Activated T-helper 1 cell treated with anti-CD3 and anti-CD28 coated beads, Interleukin-12 subunit alpha, Interleukin-12 subunit beta, Interleukin-2, Interleukin-4 antibody, amounts not matched to agents 30 ng/mL and 10 ng/mL and 1 ng/mL, durations not matched to agents 14 hours and 24 hours and 36 hours (primary cell): ENCODE measurements at regions not wholly inside any gene's neighbourhood (a gene's known extent, or its start where the extent isn't known, plus 50 kb on each side); places are given as distances from the start of the nearest gene placed in this dataset.

Experiments
- DNase-seq: peaks from one replicate; pipeline ENCODE4 v3.0.0; 2021; ENCODE audit warnings: low spot score
- H3K27ac Mint-ChIP-seq: one replicate; pipeline ENCODE4 v1.8.0; 2021; ENCODE audit warnings: mild to moderate bottlenecking, mixed read lengths
- H3K27me3 Mint-ChIP-seq: one replicate; pipeline ENCODE4 v1.8.0; 2022; ENCODE audit warnings: mild to moderate bottlenecking, moderate library complexity, mixed read lengths; ENCODE audit not compliant: insufficient read depth
- H3K36me3 Mint-ChIP-seq: one replicate; pipeline ENCODE4 v1.8.0; 2021; ENCODE audit warnings: low read depth, mixed read lengths
- H3K4me1 Mint-ChIP-seq: one replicate; pipeline ENCODE4 v1.8.0; 2021; ENCODE audit warnings: low read depth, mixed read lengths
- H3K4me3 Mint-ChIP-seq: one replicate; pipeline ENCODE4 v1.8.0; 2021; ENCODE audit warnings: mild to moderate bottlenecking, moderate library complexity, mixed read lengths
- H3K9me3 Mint-ChIP-seq: one replicate; pipeline ENCODE4 v1.8.0; 2021; ENCODE audit warnings: mixed read lengths
- intact Hi-C: fragments of 100-400 bp; cut with micrococcal nuclease; formaldehyde crosslinking; loops from one replicate; pipeline ENCODE4 v1.15.1; 2024

GRCh38 chr9:16090907-16091629, 538.2 kb downstream of the CCDC171 start:
- no peak for DNase-seq
- Mint-ChIP-seq H3K36me3 (no peaks in the 10 kb centered on the region), H3K27me3 (peaks cover 2% of the 10 kb centered on the region), H3K4me1 (no peaks in the 10 kb centered on the region), H3K27ac (no peak overlapping the region), H3K9me3 (peaks cover 7% of the 10 kb centered on the region), H3K4me3 (no peak overlapping the region)
- intact Hi-C loops = no loop called here

- Mint-ChIP-seq H3K27me3 (peaks cover 2% of the 10 kb centered on the region), H3K4me3 (no peak overlapping the region), H3K36me3 (no peaks in the 10 kb centered on the region), H3K27ac (no peak overlapping the region), H3K4me1 (no peaks in the 10 kb centered on the region), H3K9me3 (peaks cover 7% of the 10 kb centered on the region)
- intact Hi-C loops = no loop called here
- DNase-seq = no peak
Measured at GRCh38 chr9:16092142-16093091, 539.6 kb downstream of the CCDC171 start.

GRCh38 chr9:16098306-16098705, 545.5 kb downstream of the CCDC171 start:
- Mint-ChIP-seq H3K36me3 (no peaks in the 10 kb centered on the region), H3K27ac (no peak overlapping the region), H3K27me3 (no peaks in the 10 kb centered on the region), H3K9me3 (peaks cover 4% of the 10 kb centered on the region), H3K4me1 (no peaks in the 10 kb centered on the region), H3K4me3 (no peak overlapping the region)
- intact Hi-C loops = no loop called here
- no peak for DNase-seq

GRCh38 chr9:16099732-16100536, 547.1 kb downstream of the CCDC171 start:
- Mint-ChIP-seq H3K27ac (no peak overlapping the region), H3K27me3 (no peaks in the 10 kb centered on the region), H3K9me3 (peaks cover 4% of the 10 kb centered on the region), H3K4me3 (no peak overlapping the region), H3K36me3 (no peaks in the 10 kb centered on the region), H3K4me1 (no peaks in the 10 kb centered on the region)
- intact Hi-C loops = no loop called here
- DNase-seq = no peak

- H3K4me3 Mint-ChIP-seq = no peak overlapping the region
Measured at GRCh38 chr9:16100537-16101091, 547.8 kb downstream of the CCDC171 start.

GRCh38 chr9:16102154-16102553, 549.3 kb downstream of the CCDC171 start:
- no peak overlapping the region for H3K27ac Mint-ChIP-seq
- no peaks in the 10 kb centered on the region for H3K36me3 Mint-ChIP-seq
- no peak for DNase-seq
- H3K27me3 Mint-ChIP-seq = no peaks in the 10 kb centered on the region
- no peak overlapping the region for H3K4me3 Mint-ChIP-seq
- intact Hi-C loops = no loop called here
- no peaks in the 10 kb centered on the region for H3K4me1 Mint-ChIP-seq
- H3K9me3 Mint-ChIP-seq = no peaks in the 10 kb centered on the region

More at GRCh38 chr9:16100537-16101091, 547.8 kb downstream of the CCDC171 start:
- H3K27me3 Mint-ChIP-seq = no peaks in the 10 kb centered on the region
- intact Hi-C loops = no loop called here
- H3K36me3 Mint-ChIP-seq = no peaks in the 10 kb centered on the region
- no peak for DNase-seq
- no peak overlapping the region for H3K27ac Mint-ChIP-seq
- no peaks in the 10 kb centered on the region for H3K9me3 Mint-ChIP-seq
- H3K4me1 Mint-ChIP-seq = no peaks in the 10 kb centered on the region

- DNase-seq = no peak
- Mint-ChIP-seq H3K9me3 (no peaks in the 10 kb centered on the region), H3K36me3 (no peaks in the 10 kb centered on the region), H3K4me3 (no peak overlapping the region), H3K4me1 (no peaks in the 10 kb centered on the region), H3K27ac (no peak overlapping the region), H3K27me3 (no peaks in the 10 kb centered on the region)
- intact Hi-C loops = no loop called here
Measured at GRCh38 chr9:16103620-16104397, 551.0 kb downstream of the CCDC171 start.

- H3K36me3 Mint-ChIP-seq = no peaks in the 10 kb centered on the region
- DNase-seq = no peak
- intact Hi-C loops = no loop called here
- no peaks in the 10 kb centered on the region for H3K9me3 Mint-ChIP-seq
- H3K27me3 Mint-ChIP-seq = no peaks in the 10 kb centered on the region
- H3K27ac Mint-ChIP-seq = no peak overlapping the region
- no peaks in the 10 kb centered on the region for H3K4me1 Mint-ChIP-seq
- no peak overlapping the region for H3K4me3 Mint-ChIP-seq
Measured at GRCh38 chr9:16105168-16106020, 552.6 kb downstream of the CCDC171 start.

- Mint-ChIP-seq H3K9me3 (no peaks in the 10 kb centered on the region), H3K27me3 (no peaks in the 10 kb centered on the region), H3K36me3 (no peaks in the 10 kb centered on the region), H3K4me1 (no peaks in the 10 kb centered on the region), H3K27ac (no peak overlapping the region), H3K4me3 (no peak overlapping the region)
- DNase-seq = no peak
- intact Hi-C loops = no loop called here
Measured at GRCh38 chr9:16106021-16106571, 553.3 kb downstream of the CCDC171 start.

- Mint-ChIP-seq H3K27ac (no peak overlapping the region), H3K9me3 (no peaks in the 10 kb centered on the region), H3K4me3 (no peak overlapping the region), H3K27me3 (no peaks in the 10 kb centered on the region), H3K36me3 (no peaks in the 10 kb centered on the region), H3K4me1 (no peaks in the 10 kb centered on the region)
- no peak for DNase-seq
- intact Hi-C loops = no loop called here
Measured at GRCh38 chr9:16112116-16112515, 559.3 kb downstream of the CCDC171 start.

- no peak overlapping the region for H3K27ac Mint-ChIP-seq
- no peaks in the 10 kb centered on the region for H3K36me3 Mint-ChIP-seq
- H3K4me1 Mint-ChIP-seq = no peaks in the 10 kb centered on the region
- intact Hi-C loops = no loop called here
- H3K4me3 Mint-ChIP-seq = no peak overlapping the region
- H3K27me3 Mint-ChIP-seq = no peaks in the 10 kb centered on the region
- DNase-seq = no peak
- no peaks in the 10 kb centered on the region for H3K9me3 Mint-ChIP-seq
Measured at GRCh38 chr9:16115994-16116393, 563.2 kb downstream of the CCDC171 start.
